Neutrophil (primary cell): ENCODE measurements at regions not wholly inside any gene's neighbourhood (a gene's known extent, or its start where the extent isn't known, plus 50 kb on each side); places are given as distances from the start of the nearest gene placed in this dataset.

ENCODE experiments used
- H3K27ac ChIP-seq: fragments of 200-600 bp; sonication (generic); 2 replicates; pipeline ENCODE4 v1.5.1; 2016; ENCODE audit warnings: mild to moderate bottlenecking, moderate library complexity
- H3K27me3 ChIP-seq: fragments of 200-600 bp; sonication (generic); 2 replicates; pipeline ENCODE4 v1.6.0; 2016; ENCODE audit warnings: mild to moderate bottlenecking
- H3K36me3 ChIP-seq: fragments of 200-600 bp; sonication (generic); 2 replicates; pipeline ENCODE4 v1.5.1; 2017
- H3K4me1 ChIP-seq, 2 experiments: fragments of 200-600 bp in 1 of 2; sonication (generic) in 1 of 2; 1 replicate in 1 of 2; 2 replicates in 1 of 2; pipeline versions ENCODE4 v1.5.1 to v1.6.1; 2013 to 2016; ENCODE audit warnings: low read depth in 1 of 2, low read length in 1 of 2, mild to moderate bottlenecking in 1 of 2, moderate library complexity in 1 of 2; ENCODE audit not compliant: control insufficient read depth in 1 of 2, insufficient read depth in 1 of 2
- H3K4me3 ChIP-seq, 2 experiments: fragments of 200-600 bp in 1 of 2; sonication (generic) in 1 of 2; 1 replicate in 1 of 2; 2 replicates in 1 of 2; pipeline ENCODE4 v1.5.1; 2013 to 2016; ENCODE audit warnings: low read depth in 1 of 2, low read length in 1 of 2, mild to moderate bottlenecking in 1 of 2, moderate library complexity in 1 of 2
- H3K9me3 ChIP-seq: fragments of 200-600 bp; sonication (generic); 2 replicates; pipeline ENCODE4 v1.5.1; 2016
- CTCF ChIP-seq: fragments of 200-600 bp; sonication (generic); IDR thresholded peaks from 2 replicates; pipeline ENCODE4 v1.5.1; 2016; ENCODE audit warnings: antibody characterized with exemption

GRCh38 chr1:98374098-98374497 is 287.4 kb upstream of the SNX7 start:
- H3K27me3 ChIP-seq, result no peaks in the 10 kb centered on the region
- no peak overlapping the region for H3K27ac ChIP-seq
- H3K4me3 ChIP-seq, result no peak overlapping the region
- no peak for TF ChIP-seq CTCF
- H3K36me3 ChIP-seq, result no peaks in the 10 kb centered on the region
- H3K4me1 ChIP-seq, result no peaks in the 10 kb centered on the region
- H3K9me3 ChIP-seq, result no peaks in the 10 kb centered on the region

- no peak for TF ChIP-seq CTCF
- H3K4me1 ChIP-seq, result no peaks in the 10 kb centered on the region
- H3K4me3 ChIP-seq, result no peak overlapping the region
- H3K36me3 ChIP-seq, result no peaks in the 10 kb centered on the region
- H3K9me3 ChIP-seq, result no peaks in the 10 kb centered on the region
- no peak overlapping the region for H3K27ac ChIP-seq
- H3K27me3 ChIP-seq, result no peaks in the 10 kb centered on the region
Measured at GRCh38 chr1:98373056-98373455, 288.5 kb upstream of the SNX7 start.

GRCh38 chr1:98371764-98372163 is 289.8 kb upstream of the SNX7 start:
- H3K4me1 ChIP-seq, result no peaks in the 10 kb centered on the region
- no peak overlapping the region for H3K27ac ChIP-seq
- TF ChIP-seq CTCF, result no peak
- no peaks in the 10 kb centered on the region for H3K27me3 ChIP-seq
- H3K36me3 ChIP-seq, result no peaks in the 10 kb centered on the region
- H3K4me3 ChIP-seq, result no peak overlapping the region
- no peaks in the 10 kb centered on the region for H3K9me3 ChIP-seq

GRCh38 chr1:98369463-98369862 is 292.1 kb upstream of the SNX7 start:
- no peaks in the 10 kb centered on the region for H3K36me3 ChIP-seq
- no peaks in the 10 kb centered on the region for H3K27me3 ChIP-seq
- no peak overlapping the region for H3K4me3 ChIP-seq
- H3K9me3 ChIP-seq, result no peaks in the 10 kb centered on the region
- no peak for TF ChIP-seq CTCF
- H3K4me1 ChIP-seq, result peaks cover 3 to 4% of the 10 kb centered on the region in 2 experiments
- H3K27ac ChIP-seq, result no peak overlapping the region

- Histone ChIP-seq H3K4me1 (peaks cover 6 to 8% of the 10 kb centered on the region in 2 experiments), H3K27ac (no peak overlapping the region), H3K9me3 (no peaks in the 10 kb centered on the region), H3K27me3 (no peaks in the 10 kb centered on the region), H3K4me3 (no peak overlapping the region), H3K36me3 (no peaks in the 10 kb centered on the region)
- no peak for TF ChIP-seq CTCF
Measured at GRCh38 chr1:98368995-98369394, 292.5 kb upstream of the SNX7 start.

GRCh38 chr1:98367426-98367825 is 294.1 kb upstream of the SNX7 start:
- Histone ChIP-seq H3K27ac (no peak overlapping the region), H3K9me3 (no peaks in the 10 kb centered on the region), H3K4me1 (peaks cover 6 to 9% of the 10 kb centered on the region in 2 experiments), H3K27me3 (no peaks in the 10 kb centered on the region), H3K36me3 (no peaks in the 10 kb centered on the region), H3K4me3 (no peak overlapping the region)
- TF ChIP-seq CTCF, result no peak
